HepG2 (cell line): ENCODE measurements at regions not wholly inside any gene's neighbourhood (a gene's known extent, or its start where the extent isn't known, plus 50 kb on each side); places are given as distances from the start of the nearest gene placed in this dataset.

ENCODE experiments used
- AHDC1 ChIP-seq: sonication (generic); formaldehyde crosslinking; IDR thresholded peaks from 2 replicates; pipeline ENCODE4 v1.5.1; 2020; ENCODE audit warnings: mild to moderate bottlenecking, missing genetic modification reagents, borderline replicate concordance
- HNRNPL ChIP-seq: fragments of 200-400 bp; formaldehyde crosslinking; IDR thresholded peaks from 2 replicates; pipeline ENCODE4 v1.6.1; 2017; ENCODE audit warnings: mild to moderate bottlenecking, low read depth, low read length
- KDM5B ChIP-seq: sonication (generic); formaldehyde crosslinking; IDR thresholded peaks from 2 replicates; pipeline ENCODE4 v1.4.0; 2020; ENCODE audit warnings: missing genetic modification reagents, mild to moderate bottlenecking, borderline replicate concordance
- KMT2A ChIP-seq: sonication (generic); formaldehyde crosslinking; IDR thresholded peaks from 2 replicates; pipeline ENCODE4 v1.4.0; 2020; ENCODE audit warnings: missing genetic modification reagents
- NCOA1 ChIP-seq: sonication (generic); formaldehyde crosslinking; IDR thresholded peaks from 2 replicates; pipeline ENCODE4 v1.9.0; 2021; ENCODE audit warnings: missing genetic modification reagents
- PHF21A ChIP-seq: sonication (generic); formaldehyde crosslinking; IDR thresholded peaks from 2 replicates; pipeline ENCODE4 v1.5.0; 2020; ENCODE audit warnings: mild to moderate bottlenecking, missing genetic modification reagents
- REXO4 ChIP-seq: sonication (generic); formaldehyde crosslinking; IDR thresholded peaks from 2 replicates; pipeline ENCODE4 v1.8.0; 2022; ENCODE audit warnings: missing genetic modification reagents, mild to moderate bottlenecking, borderline replicate concordance
- TMF1 ChIP-seq: sonication (generic); formaldehyde crosslinking; IDR thresholded peaks from 2 replicates; pipeline ENCODE4 v1.8.1; 2022; ENCODE audit warnings: low read depth, missing genetic modification reagents
- TP53 ChIP-seq: sonication (generic); formaldehyde crosslinking; conservative IDR thresholded peaks from 2 replicates; pipeline ENCODE4 v1.4.0; 2020; ENCODE audit warnings: missing genetic modification reagents
- TSC22D2 ChIP-seq: sonication (generic); formaldehyde crosslinking; IDR thresholded peaks from 2 replicates; pipeline ENCODE4 v1.5.1; 2020; ENCODE audit warnings: missing genetic modification reagents, mild to moderate bottlenecking, borderline replicate concordance
- ZFP82 ChIP-seq: sonication (generic); formaldehyde crosslinking; IDR thresholded peaks from 2 replicates; pipeline ENCODE4 v1.5.1; 2020; ENCODE audit warnings: mild to moderate bottlenecking, missing genetic modification reagents, borderline replicate concordance
- ZNF101 ChIP-seq: sonication (generic); formaldehyde crosslinking; IDR thresholded peaks from 2 replicates; pipeline ENCODE4 v1.4.0; 2020; ENCODE audit warnings: mild to moderate bottlenecking, low read depth, missing genetic modification reagents, borderline replicate concordance
- ZNF253 ChIP-seq: sonication (generic); formaldehyde crosslinking; IDR thresholded peaks from 2 replicates; pipeline ENCODE4 v1.8.0; 2022; ENCODE audit warnings: mild to moderate bottlenecking, missing genetic modification reagents, borderline replicate concordance
- ZNF382 ChIP-seq: sonication (generic); formaldehyde crosslinking; IDR thresholded peaks from 2 replicates; pipeline ENCODE4 v1.5.0; 2020; ENCODE audit warnings: missing genetic modification reagents, mild to moderate bottlenecking, borderline replicate concordance
- ZNF484 ChIP-seq: sonication (generic); formaldehyde crosslinking; IDR thresholded peaks from 2 replicates; pipeline ENCODE4 v1.5.1; 2020; ENCODE audit warnings: mild to moderate bottlenecking, low read depth, missing genetic modification reagents, borderline replicate concordance
- ZNF674 ChIP-seq: sonication (generic); formaldehyde crosslinking; IDR thresholded peaks from 2 replicates; pipeline ENCODE4 v1.5.0; 2020; ENCODE audit warnings: low read depth, mild to moderate bottlenecking, missing genetic modification reagents
- TF ChIP-seq, protein P1 (sequence below): sonication (generic); formaldehyde crosslinking; IDR thresholded peaks from 2 replicates; pipeline ENCODE4 v1.4.0; 2020; ENCODE audit warnings: mild to moderate bottlenecking, missing genetic modification reagents
- TF ChIP-seq, protein P2 (sequence below): IDR thresholded peaks from 2 replicates; pipeline ENCODE4 v1.6.1; 2016; ENCODE audit warnings: mild to moderate bottlenecking, missing biosample characterization, missing genetic modification reagents
- TF ChIP-seq, protein P3 (sequence below): sonication (generic); formaldehyde crosslinking; conservative IDR thresholded peaks from 2 replicates; pipeline ENCODE4 v1.8.1; 2023; ENCODE audit warnings: missing genetic modification reagents

DNA sequence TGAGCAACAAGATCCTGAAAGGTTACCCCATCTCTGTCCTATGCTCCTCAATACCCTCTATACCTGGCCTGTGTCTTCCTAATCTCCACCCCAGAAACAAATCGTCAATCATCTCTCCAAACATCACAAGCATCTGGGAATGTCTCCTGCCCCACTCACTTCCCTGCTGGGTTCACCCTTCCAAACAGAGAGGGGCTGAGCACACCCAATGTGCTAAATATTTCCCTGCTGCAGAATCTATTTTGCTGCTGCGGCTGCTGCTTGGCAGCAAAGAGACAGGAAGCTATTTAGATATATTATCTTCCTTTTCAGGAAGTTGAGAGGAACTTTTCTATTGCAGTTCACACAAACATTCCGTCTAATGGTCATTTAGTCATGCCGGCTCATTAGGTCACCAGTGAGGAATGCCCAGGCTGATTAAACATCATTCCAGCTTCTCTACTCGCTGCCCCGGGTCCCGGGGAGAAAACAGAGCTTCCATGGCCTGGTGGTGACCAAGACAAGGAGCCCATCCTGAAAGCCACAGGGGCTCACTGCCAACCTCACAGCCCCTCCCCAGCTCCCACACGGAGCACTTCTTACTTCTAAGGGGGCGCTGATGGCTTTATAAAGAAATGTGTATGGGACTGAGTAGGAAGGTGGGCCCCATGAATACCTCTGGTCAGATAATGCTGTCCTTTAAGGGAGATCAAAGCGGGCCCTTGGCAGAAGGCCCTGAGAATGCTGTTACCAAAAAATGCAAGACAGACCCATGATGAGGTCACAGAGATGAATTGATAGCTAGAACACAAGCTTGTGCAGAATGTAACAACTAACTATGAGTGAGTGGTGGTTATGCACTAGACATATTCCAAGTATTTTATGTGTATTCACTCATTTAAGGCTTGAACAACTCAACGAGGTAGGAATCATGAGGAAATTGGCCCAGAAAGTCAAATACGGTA, 218.3 kb downstream of the SOX9 start (continued):
- TF ChIP-seq TMF1 (CRISPR knock-in tag) = no peak
- no peak for TF ChIP-seq ZNF674 (CRISPR knock-in tag)
- TF ChIP-seq ZNF382 = no peak
- no peak; the same call in none of the 2 replicates for TF ChIP-seq KMT2A (CRISPR knock-in tag)
- peak; percentile 52; the same call in 1 of the 2 replicates for TF ChIP-seq KDM5B
- no peak for TF ChIP-seq ZNF101
- 0 out of 2 replicates have a peak, but pooled peaks have one; percentile 24 for TF ChIP-seq TSC22D2
- TF ChIP-seq, protein P1, sequence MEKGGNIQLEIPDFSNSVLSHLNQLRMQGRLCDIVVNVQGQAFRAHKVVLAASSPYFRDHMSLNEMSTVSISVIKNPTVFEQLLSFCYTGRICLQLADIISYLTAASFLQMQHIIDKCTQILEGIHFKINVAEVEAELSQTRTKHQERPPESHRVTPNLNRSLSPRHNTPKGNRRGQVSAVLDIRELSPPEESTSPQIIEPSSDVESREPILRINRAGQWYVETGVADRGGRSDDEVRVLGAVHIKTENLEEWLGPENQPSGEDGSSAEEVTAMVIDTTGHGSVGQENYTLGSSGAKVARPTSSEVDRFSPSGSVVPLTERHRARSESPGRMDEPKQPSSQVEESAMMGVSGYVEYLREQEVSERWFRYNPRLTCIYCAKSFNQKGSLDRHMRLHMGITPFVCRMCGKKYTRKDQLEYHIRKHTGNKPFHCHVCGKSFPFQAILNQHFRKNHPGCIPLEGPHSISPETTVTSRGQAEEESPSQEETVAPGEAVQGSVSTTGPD (CRISPR knock-in tag) = no peak
- no peak for TF ChIP-seq ZFP82 (CRISPR knock-in tag)
- 0 out of 2 replicates have a peak, but pooled peaks have one; percentile 64 for TF ChIP-seq ZNF253 (CRISPR knock-in tag)
- TF ChIP-seq, protein P2, sequence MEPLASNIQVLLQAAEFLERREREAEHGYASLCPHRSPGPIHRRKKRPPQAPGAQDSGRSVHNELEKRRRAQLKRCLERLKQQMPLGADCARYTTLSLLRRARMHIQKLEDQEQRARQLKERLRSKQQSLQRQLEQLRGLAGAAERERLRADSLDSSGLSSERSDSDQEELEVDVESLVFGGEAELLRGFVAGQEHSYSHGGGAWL (CRISPR knock-in tag) = no peak
- peak; percentile 72; the same call in 1 of the 2 replicates for TF ChIP-seq AHDC1 (CRISPR knock-in tag)
- no peak for TF ChIP-seq REXO4
- no peak for TF ChIP-seq HNRNPL
- TF ChIP-seq, protein P3, sequence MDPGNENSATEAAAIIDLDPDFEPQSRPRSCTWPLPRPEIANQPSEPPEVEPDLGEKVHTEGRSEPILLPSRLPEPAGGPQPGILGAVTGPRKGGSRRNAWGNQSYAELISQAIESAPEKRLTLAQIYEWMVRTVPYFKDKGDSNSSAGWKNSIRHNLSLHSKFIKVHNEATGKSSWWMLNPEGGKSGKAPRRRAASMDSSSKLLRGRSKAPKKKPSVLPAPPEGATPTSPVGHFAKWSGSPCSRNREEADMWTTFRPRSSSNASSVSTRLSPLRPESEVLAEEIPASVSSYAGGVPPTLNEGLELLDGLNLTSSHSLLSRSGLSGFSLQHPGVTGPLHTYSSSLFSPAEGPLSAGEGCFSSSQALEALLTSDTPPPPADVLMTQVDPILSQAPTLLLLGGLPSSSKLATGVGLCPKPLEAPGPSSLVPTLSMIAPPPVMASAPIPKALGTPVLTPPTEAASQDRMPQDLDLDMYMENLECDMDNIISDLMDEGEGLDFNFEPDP (CRISPR knock-in tag) = 0 out of 2 replicates have a peak, but pooled peaks have one; percentile 14
- TF ChIP-seq TP53 (CRISPR knock-in tag) = no peak
- TF ChIP-seq ZNF484 (CRISPR knock-in tag) = no peak
- TF ChIP-seq PHF21A (CRISPR knock-in tag) = peak; percentile 81
- no peak for TF ChIP-seq NCOA1 (CRISPR knock-in tag)
